UCSD-AML1 (cell line): ENCODE measurements at regions not wholly inside any gene's neighbourhood (a gene's known extent, or its start where the extent isn't known, plus 50 kb on each side); places are given as distances from the start of the nearest gene placed in this dataset.

Experiments
- DNase-seq: peaks from one replicate; lab custom pipeline; 2025; ENCODE audit not compliant: unreplicated experiment; lab: John Stamatoyannopoulos, UW

- no peak for DNase-seq
Measured at GRCh38 chr10:10618139-10618538, 399.5 kb upstream of the CELF2 start.

- DNase-seq: no peak
Measured at GRCh38 chr10:10623958-10624566, 393.6 kb upstream of the CELF2 start.

GRCh38 chr10:10624567-10624962, 393.1 kb upstream of the CELF2 start:
- DNase-seq: no peak

- no peak for DNase-seq
Measured at GRCh38 chr10:10625491-10625890, 392.2 kb upstream of the CELF2 start.

GRCh38 chr10:10626734-10627133, 390.9 kb upstream of the CELF2 start:
- no peak for DNase-seq

GRCh38 chr10:10627414-10627813, 390.3 kb upstream of the CELF2 start:
- no peak for DNase-seq

- no peak for DNase-seq
Measured at GRCh38 chr10:10629512-10629911, 388.2 kb upstream of the CELF2 start.

- no peak for DNase-seq
Measured at GRCh38 chr10:10630281-10630680, 387.4 kb upstream of the CELF2 start.

GRCh38 chr10:10630782-10631181, 386.9 kb upstream of the CELF2 start:
- DNase-seq: no peak

- DNase-seq: no peak
Measured at GRCh38 chr10:10642189-10642588, 375.5 kb upstream of the CELF2 start.

- no peak for DNase-seq
Measured at GRCh38 chr10:10642751-10643150, 374.9 kb upstream of the CELF2 start.

GRCh38 chr10:10644008-10644646, 373.5 kb upstream of the CELF2 start:
- no peak for DNase-seq

GRCh38 chr10:10644676-10645385, 372.8 kb upstream of the CELF2 start:
- no peak for DNase-seq

- no peak for DNase-seq
Measured at GRCh38 chr10:10647331-10647730, 370.3 kb upstream of the CELF2 start.

GRCh38 chr10:10657139-10657760, 360.4 kb upstream of the CELF2 start:
- DNase-seq: no peak

GRCh38 chr10:10658172-10658785, 359.4 kb upstream of the CELF2 start:
- DNase-seq: no peak

- no peak for DNase-seq
Measured at GRCh38 chr10:10660054-10660453, 357.6 kb upstream of the CELF2 start.

GRCh38 chr10:10661176-10661575, 356.5 kb upstream of the CELF2 start:
- no peak for DNase-seq

- no peak for DNase-seq
Measured at GRCh38 chr10:10662716-10663408, 354.8 kb upstream of the CELF2 start.

GRCh38 chr10:10663622-10664021, 354.1 kb upstream of the CELF2 start:
- DNase-seq: no peak

GRCh38 chr10:10665750-10666149, 351.9 kb upstream of the CELF2 start:
- no peak for DNase-seq
